HG02642 (cell line): ENCODE measurements at regions not wholly inside any gene's neighbourhood (a gene's known extent, or its start where the extent isn't known, plus 50 kb on each side); places are given as distances from the start of the nearest gene placed in this dataset.

Source experiments
- ATAC-seq: cut with Tn5 transposase; IDR thresholded peaks from one replicate; pipeline ENCODE4 v1.9.1; 2021; ENCODE audit warnings: mild to moderate bottlenecking; ENCODE audit not compliant: unreplicated experiment, poor library complexity

DNA sequence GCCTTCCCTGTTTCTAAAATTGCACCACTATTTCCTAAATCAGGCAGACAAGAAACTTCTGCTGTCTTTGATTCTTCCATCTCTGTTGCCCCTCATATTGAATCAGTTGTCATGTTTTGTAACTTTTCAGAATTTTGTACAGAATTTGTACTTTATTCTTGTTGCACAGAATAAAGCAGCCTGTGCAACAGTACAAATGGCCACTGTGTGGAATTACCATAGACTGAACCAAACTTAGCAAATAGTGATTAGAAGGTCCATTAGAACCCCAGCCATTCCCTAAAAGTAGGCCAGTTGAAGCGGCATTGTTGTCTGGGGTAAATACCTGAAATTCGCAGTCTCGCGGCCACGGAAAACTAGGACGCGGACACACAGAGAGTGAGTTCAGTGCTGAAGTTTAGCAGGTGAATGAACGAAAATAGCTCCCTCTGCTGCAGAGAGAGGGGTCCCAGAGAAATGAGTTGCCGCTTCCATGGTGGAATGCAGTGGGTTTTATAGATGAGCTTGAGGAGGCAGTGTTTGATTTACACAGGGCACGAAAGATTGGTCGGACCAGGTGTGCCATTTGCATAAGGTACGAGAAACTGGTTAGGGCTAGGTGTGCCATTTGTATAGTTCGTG, 71.8 kb downstream of the C4orf33 start:
- ATAC-seq = no peak

GRCh38 chr4:129172181-129172580, 76.2 kb downstream of the C4orf33 start:
- no peak for ATAC-seq

- no peak for ATAC-seq
Measured at GRCh38 chr4:129176864-129177263, 80.9 kb downstream of the C4orf33 start.

GRCh38 chr4:129179276-129179675, 83.3 kb downstream of the C4orf33 start:
- no peak for ATAC-seq

- no peak for ATAC-seq
Measured at GRCh38 chr4:129189630-129190029, 93.7 kb downstream of the C4orf33 start.

- no peak for ATAC-seq
Measured at GRCh38 chr4:129193357-129194100, 97.6 kb downstream of the C4orf33 start.

DNA sequence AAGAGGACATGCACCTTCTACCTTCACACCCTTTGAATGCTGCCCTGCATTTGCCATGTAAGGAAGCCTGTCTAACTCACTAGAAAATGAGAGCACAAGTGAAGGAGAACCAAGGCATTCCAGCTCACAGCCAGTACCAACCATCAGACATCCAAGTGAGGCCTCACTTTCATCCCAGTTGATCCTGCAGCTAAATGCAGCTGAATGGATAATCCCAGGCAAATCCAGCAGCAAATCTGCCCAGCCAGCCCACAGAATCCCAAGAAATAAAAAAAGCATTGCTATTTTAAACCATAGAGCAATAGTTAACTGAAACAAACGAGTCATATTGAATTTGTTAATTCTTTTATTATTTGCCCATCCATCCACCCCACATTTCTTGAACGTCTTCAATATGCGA, 112.5 kb downstream of the C4orf33 start:
- no peak for ATAC-seq

DNA sequence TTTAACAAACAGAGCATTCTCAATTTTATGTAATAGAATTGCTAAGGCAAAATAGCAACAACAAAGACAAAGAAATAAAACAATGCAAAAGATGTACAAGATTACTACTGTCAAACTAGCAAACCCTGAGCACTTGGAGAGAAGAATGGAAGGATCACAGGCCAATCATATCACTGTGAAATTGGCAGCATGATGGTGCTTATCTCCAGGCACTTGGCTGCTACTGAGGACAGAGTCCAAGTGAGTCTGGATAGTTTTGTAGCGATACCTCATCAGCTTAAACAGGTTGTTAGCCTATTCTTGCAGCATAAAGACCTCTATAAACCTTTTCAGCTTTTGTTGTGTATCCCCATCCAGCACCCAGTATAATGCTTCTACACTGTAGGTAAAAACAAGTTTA, 117.7 kb downstream of the C4orf33 start:
- no peak for ATAC-seq

DNA sequence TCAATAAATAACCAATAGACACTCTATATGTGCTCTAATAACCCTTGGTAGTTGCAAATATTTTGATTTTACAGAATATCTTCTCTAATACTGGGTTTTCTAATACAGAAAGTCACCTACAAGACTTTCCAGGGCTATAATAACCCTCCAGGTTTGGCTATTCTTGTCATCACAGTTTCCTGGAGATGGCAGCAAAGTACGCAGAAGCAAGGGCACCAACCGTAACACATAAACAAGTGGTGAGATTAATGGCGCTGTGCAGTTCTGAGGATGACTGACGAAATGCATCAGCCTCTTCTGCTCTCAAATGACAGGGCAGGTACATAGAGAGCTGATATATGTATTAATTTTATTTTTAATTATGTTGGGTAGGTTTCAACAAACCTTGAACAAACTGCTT, 122.4 kb downstream of the C4orf33 start:
- ATAC-seq = no peak

DNA sequence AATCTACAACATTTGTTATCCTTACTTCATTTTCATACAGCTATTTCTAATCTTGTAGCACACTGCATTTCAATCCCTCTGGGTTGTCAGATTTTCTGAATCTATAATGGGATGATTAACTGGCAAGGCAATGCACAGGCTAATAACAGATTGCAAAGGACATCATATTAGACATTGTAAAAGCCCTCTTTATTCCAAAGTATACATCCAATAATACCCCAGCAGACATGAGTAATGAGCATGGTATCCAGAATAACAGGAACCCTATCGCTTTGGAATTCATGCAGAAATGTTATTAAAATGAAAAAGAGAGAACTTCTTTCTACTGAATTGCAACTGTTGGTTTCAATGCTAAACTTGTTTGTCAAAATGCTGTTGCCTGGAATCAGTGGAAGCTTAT, 122.9 kb downstream of the C4orf33 start:
- no peak for ATAC-seq

GRCh38 chr4:129220254-129220653, 124.3 kb downstream of the C4orf33 start:
- no peak for ATAC-seq

DNA sequence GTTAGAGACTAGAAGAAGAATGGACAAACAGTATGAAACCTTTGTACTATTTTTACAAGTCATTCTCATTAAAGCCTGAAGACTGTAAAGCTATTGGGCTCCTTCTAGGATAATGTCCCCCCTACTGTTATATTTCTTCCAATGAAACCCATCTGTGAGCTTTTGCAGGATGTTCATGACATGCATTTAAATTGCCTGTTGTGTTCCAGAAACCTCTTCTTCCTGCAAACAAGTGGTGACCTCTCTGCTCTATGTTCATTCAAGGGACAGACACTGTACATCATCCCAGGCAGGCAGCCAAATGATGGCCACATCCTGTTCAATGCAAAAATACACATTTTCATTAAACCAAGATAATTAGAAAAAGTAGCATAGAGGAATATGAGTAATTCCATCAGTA, 128.0 kb downstream of the C4orf33 start:
- no peak for ATAC-seq

- ATAC-seq = no peak
Measured at GRCh38 chr4:129230846-129231245, 134.9 kb downstream of the C4orf33 start.

GRCh38 chr4:129231945-129232588, 136.1 kb downstream of the C4orf33 start:
- ATAC-seq = no peak

DNA sequence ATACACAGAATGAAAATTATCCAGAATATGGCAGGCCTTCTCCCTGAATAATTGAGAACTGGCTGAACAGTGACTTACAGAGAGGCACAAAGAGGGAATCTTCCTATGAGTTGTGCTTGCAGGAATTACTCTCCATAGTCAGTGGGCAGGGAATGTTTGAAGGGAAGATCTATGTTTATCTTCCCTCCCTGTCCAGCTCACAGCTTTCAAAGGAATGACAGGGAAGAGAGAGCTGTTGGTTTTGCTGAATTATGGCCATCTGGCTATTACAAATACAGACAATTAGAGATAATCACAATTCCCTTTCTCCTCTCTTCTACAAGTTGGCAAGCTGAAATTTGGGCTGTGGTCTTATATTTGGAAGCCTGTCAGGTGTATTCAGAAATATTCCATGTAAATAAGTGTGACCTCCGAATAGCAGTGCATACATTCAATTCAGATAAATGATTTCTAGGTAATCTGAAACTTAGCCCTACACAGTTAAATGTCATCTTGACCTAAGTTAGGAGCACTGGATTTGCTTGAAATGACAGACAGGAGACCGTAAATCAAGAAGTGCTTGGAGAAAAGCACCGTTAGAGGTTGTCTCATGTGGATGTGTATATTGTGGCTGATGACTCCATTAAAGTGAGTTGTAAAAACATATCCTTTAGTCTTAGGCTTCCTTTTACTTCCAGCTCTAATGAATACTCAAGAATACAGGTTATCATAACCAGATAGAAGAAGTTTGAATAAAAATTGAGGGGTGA, 136.8 kb downstream of the C4orf33 start:
- no peak for ATAC-seq

DNA sequence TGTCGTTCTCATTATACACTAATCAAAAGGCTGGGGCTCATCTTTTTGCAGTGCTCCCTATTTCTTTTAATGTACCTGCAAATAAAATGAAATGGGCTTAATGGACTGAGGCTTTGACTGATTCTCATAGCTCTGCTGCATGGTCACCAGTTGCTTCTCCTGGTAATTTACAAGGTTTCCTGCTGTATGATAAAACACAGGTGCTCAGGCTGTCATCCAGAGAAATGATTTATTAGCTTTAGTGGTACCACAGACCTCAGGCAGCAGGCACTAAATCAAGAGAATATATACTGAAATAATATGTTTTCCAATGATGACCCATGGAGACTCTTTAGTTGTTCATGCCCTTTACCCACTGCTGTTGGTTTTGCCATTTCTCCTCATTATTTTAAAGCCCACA, 137.7 kb downstream of the C4orf33 start:
- ATAC-seq = no peak

DNA sequence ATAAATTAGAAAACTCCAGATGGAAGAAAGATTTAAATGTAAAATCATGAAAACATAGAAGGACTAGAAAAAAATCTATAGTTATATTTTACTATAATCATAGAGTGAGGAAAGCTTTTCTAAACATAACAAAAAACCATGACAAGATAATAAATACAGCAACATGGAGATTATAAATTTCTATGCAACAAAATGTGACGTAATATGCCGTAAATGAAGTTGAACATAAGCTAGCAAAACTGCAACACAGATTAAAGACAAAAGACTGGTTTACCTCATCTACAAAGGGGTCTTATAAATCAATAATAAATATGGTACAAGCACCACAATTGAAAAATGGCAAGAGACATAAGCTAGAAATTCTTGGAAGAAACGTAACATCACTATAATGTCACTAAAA, 140.4 kb downstream of the C4orf33 start:
- ATAC-seq = no peak

DNA sequence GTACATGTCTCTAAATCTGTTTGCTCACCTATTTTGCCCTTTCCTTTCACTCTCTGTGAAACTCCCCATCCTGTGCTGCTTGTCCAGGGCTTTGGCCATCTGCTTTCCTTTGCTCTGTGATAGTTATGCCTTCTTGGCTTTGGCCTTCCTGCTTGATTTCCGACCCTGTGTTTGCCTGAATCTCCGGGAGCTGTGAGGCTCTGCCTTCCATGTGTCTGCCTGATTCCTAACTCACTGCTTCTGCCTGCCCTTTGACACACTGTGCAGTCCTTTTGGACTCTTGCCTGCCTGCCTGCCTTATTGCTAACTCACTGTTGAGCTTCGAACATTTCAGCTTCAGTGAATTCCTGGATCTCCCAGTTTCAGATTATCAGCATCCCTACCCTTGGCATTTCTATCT, 143.1 kb downstream of the C4orf33 start:
- no peak for ATAC-seq

DNA sequence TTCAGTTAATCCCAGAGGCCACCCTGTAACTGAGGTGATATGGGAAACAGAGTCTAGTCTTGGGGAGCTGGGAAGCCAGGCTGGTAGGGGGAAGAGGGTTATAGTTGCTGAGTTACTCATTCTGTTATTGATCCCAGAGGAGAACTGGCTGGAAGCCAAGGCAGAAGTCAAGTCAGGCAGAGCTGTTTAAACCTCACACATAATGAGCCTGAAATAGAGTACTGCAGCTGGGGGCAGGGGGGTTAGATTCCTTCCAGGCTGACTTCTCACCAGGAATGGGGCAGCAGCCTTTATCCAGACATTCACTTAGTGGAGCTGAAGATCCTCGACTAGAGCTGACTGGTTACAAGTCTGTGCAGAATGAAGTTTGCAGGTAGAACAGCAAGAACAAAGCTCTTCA, 144.9 kb downstream of the C4orf33 start:
- ATAC-seq = no peak

DNA sequence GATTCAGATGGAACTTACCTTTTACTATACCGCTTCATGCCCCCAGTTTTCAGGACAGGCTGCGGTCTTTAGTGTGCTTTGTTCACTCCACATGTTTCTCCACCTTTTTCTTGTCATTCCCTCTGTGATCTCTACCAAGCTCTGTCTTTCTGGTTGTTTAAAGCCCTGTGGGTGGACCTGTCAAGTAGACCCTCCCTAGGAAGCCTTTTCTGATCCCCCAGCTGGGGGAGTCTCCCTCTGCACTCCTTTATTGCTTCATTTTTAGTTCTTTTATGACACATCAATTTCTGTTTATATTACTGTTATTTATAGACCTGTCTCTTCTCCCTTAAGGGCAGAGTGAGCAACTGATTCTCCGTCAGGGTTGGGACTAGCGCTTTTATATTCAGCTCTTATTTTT, 150.2 kb downstream of the C4orf33 start:
- ATAC-seq = no peak

- no peak for ATAC-seq
Measured at GRCh38 chr4:129246910-129247461, 151.0 kb downstream of the C4orf33 start.
